BLaER1 treated with 17β-estradiol and CSF1 and Interleukin-3, amounts not matched to agents 10 nM and 100 nM (cell line): ENCODE measurements at regions not wholly inside any gene's neighbourhood (a gene's known extent, or its start where the extent isn't known, plus 50 kb on each side); places are given as distances from the start of the nearest gene placed in this dataset.

Experiments used
- H3K27ac ChIP-seq, 11 experiments: shearing (Covaris generic); formaldehyde crosslinking; 2 replicates each; pipeline ENCODE4 v1.8.1; 2022
- H3K27me3 ChIP-seq, 11 experiments: shearing (Covaris generic); formaldehyde crosslinking; 2 replicates each; pipeline ENCODE4 v1.8.1; 2022
- H3K36me3 ChIP-seq, 11 experiments: shearing (Covaris generic); formaldehyde crosslinking; 2 replicates each; pipeline ENCODE4 v1.8.1; 2022
- H3K4me1 ChIP-seq, 10 experiments: shearing (Covaris generic); formaldehyde crosslinking; 2 replicates each; pipeline ENCODE4 v1.8.1; 2022
- H3K4me2 ChIP-seq, 11 experiments: shearing (Covaris generic); formaldehyde crosslinking; 2 replicates each; pipeline ENCODE4 v1.8.1; 2022
- H3K4me3 ChIP-seq, 10 experiments: shearing (Covaris generic); formaldehyde crosslinking; 2 replicates each; pipeline ENCODE4 v1.8.1; 2022
- H3K9ac ChIP-seq, 11 experiments: shearing (Covaris generic); formaldehyde crosslinking; 2 replicates each; pipeline ENCODE4 v1.8.1; 2022
- H3K9me3 ChIP-seq, 11 experiments: shearing (Covaris generic); formaldehyde crosslinking; replicated peaks in 1 of 11; 2 replicates each; pipeline ENCODE4 v1.8.1; 2022
- H4K20me1 ChIP-seq, 11 experiments: shearing (Covaris generic); formaldehyde crosslinking; 2 replicates each; pipeline ENCODE4 v1.8.1; 2022
- Cebpa-rat ChIP-seq, 11 experiments: shearing (Covaris generic); IDR thresholded peaks; 2 replicates each; pipeline ENCODE4 v1.8.1; 2022

DNA sequence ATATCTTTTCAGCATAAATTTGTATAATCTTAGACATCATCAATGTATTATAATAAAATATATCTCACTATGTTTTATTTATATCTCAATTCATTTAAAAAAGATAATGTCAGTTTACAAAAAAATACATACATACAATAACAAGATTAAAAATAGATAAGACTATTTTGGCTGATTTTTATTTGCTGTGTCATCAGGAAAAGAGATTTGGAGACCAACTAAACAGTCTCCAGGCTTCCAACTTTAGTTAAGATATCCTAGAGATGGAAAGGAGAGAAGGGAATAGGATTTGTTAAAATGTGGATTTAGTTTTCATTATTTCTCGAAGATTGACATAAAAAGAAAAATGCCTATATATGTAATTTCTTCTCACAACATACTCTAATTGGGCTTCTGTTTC, 433.8 kb upstream of the TOM1L1 start:
- Histone ChIP-seq H3K4me2 (no peak overlapping the region), H3K27ac (no peak overlapping the region), H4K20me1 (no peaks in the 10 kb centered on the region), H3K9me3 (peaks cover 0 to 15% (median 0%) of the 10 kb centered on the region in 11 experiments; a peak in 6 of 22 replicates), H3K4me1 (no peaks in the 10 kb centered on the region), H3K9ac (no peak overlapping the region), H3K4me3 (no peak overlapping the region), H3K27me3 (no peaks in the 10 kb centered on the region), H3K36me3 (no peaks in the 10 kb centered on the region)
- no peak for TF ChIP-seq Cebpa-rat (IDR thresholded peaks at IDR 0.05)

DNA sequence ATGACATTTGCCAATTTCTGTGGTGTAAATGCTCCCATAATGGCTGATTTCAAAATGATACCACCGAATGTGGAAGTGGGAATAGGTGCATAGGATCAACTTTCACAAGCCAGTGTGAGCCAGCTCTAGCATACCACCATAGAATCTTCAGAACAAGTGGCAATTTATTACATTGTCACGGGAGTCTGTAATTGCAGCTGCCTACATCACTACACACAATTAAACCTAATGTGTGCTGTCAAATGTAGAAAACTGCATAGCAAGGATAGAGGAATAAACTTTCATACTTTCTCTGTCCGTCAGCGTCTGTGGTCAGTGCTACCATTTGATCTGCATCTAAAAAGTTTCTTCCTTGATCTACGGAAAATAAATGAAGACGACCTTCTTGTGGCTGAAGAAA, 417.8 kb upstream of the TOM1L1 start:
- no peaks in the 10 kb centered on the region for H3K36me3 ChIP-seq
- H3K9ac ChIP-seq: no peak overlapping the region
- no peaks in the 10 kb centered on the region for H4K20me1 ChIP-seq
- H3K4me3 ChIP-seq: no peak overlapping the region
- no peaks in the 10 kb centered on the region for H3K4me1 ChIP-seq
- TF ChIP-seq Cebpa-rat (IDR thresholded peaks at IDR 0.05): no peak
- no peaks in the 10 kb centered on the region for H3K27me3 ChIP-seq
- H3K4me2 ChIP-seq: no peak overlapping the region
- H3K27ac ChIP-seq: no peak overlapping the region
- H3K9me3 ChIP-seq: no peaks in the 10 kb centered on the region

DNA sequence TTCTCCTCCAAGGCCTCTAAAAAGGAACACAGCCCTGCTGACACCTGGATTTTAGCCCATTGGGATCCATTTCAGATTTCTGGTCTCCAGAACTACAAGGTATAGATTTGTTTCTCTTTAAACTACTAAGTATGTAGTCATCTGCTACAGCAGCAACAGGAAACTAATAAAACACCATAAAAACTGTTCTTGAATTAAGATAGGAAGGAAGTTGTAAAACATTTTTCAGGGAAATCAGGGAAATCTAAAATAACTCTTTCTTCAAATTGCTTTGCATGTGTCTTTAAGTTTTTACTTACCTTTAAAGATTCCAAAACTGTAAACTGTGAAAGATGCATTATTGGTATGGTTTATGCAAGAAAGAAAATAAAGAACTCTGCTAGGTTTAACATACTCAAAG, 407.0 kb upstream of the TOM1L1 start:
- Histone ChIP-seq H3K27me3 (no peaks in the 10 kb centered on the region), H3K36me3 (no peaks in the 10 kb centered on the region), H3K4me3 (no peak overlapping the region), H4K20me1 (no peaks in the 10 kb centered on the region), H3K9ac (no peak overlapping the region), H3K4me1 (peaks cover 0 to 3% (median 0%) of the 10 kb centered on the region in 10 experiments; a peak in 1 of 20 replicates), H3K27ac (no peak overlapping the region), H3K4me2 (no peak overlapping the region), H3K9me3 (no peaks in the 10 kb centered on the region)
- TF ChIP-seq Cebpa-rat (IDR thresholded peaks at IDR 0.05): no peak

DNA sequence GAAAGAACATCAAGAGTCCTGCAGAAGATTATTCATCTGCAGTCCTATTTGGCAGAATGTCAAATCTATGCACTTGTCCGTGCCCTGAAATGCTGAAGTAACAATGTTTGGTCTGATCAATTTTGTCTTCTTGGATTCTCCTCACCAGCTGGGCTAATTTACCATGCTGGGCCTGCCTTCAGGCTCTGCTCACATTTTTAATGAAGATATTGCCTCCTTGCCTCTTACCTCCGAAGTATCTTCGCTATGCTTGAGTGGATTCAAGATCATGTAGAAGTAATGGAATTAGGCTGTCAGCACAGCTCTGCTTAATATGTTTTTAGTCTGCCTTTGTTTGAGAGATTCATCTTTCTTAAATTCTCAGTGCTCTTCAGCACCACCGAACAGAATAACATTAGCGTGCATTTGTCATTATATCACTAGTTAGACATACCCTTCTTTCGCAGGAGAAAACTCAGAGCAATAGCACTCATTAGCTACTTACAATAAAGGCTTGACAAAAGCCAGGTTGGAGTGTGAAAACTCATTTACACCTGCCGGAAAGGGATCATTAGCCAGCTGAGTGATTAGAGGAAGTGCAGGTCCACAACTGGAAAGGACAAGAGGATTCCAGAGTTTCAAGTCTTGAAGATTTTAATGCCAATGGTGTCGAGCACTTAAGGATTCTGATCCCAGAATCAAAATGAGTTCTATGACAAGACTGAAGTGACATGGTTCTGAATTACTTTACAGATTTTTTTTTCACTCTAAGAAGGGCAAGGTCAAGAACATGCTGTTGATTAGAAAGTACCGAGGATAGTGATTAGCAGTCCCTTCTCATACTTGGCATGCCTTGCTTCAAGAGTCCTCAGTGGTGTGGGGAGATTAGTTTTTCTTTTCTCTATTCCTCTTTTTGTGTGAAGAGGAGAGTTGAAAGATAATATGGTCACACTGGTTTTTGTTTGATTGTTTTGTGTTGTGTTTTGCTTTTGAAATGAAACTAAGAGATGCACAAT, 405.6 kb upstream of the TOM1L1 start:
- Histone ChIP-seq H3K27ac (no peak overlapping the region), H3K9ac (no peak overlapping the region), H3K4me3 (no peak overlapping the region), H3K4me2 (no peak overlapping the region), H4K20me1 (no peaks in the 10 kb centered on the region), H3K4me1 (no peaks in the 10 kb centered on the region), H3K9me3 (no peaks in the 10 kb centered on the region), H3K27me3 (no peaks in the 10 kb centered on the region), H3K36me3 (no peaks in the 10 kb centered on the region)
- no peak for TF ChIP-seq Cebpa-rat (IDR thresholded peaks at IDR 0.05)

DNA sequence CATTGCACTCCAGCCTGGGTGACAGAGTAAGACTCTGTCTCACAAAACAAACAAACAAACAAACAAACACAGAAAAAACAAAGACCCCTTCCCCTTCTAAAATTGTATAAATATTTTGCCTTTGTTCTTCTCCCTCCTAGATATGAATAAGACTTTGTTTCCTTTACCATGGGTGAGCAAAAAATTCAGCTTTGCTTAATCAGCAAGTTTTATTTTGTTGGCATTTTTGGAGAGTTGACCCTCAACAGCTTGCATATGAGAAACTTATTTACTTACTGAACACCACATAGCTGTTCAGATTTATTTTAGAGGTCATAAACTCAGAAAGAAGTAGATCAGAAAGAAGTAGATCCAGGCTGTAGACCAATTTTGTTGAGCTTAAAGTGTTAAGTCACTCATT, 395.2 kb upstream of the TOM1L1 start:
- H3K9ac ChIP-seq: no peak overlapping the region
- H3K4me1 ChIP-seq: no peaks in the 10 kb centered on the region
- H3K4me3 ChIP-seq: no peak overlapping the region
- H3K36me3 ChIP-seq: no peaks in the 10 kb centered on the region
- no peaks in the 10 kb centered on the region for H3K27me3 ChIP-seq
- no peak for TF ChIP-seq Cebpa-rat (IDR thresholded peaks at IDR 0.05)
- no peak overlapping the region for H3K27ac ChIP-seq
- H4K20me1 ChIP-seq: no peaks in the 10 kb centered on the region
- H3K9me3 ChIP-seq: no peaks in the 10 kb centered on the region
- H3K4me2 ChIP-seq: no peak overlapping the region

DNA sequence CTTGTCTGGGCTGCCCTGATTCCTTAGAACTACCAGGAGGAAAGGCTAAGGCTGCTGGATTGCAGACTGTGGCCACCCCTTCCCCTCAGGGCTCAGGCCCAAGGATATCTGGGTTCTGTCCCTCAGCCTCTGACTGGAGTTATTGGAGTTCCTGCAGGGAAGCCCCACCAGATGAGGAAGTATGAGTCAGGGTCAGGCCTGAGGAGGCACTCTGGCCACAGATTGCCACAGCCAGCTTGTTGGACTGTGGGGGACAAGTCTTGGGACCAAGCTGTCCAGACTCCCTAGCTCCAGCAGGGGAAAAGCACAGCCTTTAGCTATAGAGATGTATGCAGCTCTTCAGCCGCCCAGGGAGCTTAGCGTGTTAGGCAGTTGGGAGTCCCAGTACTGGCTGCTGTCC, 381.9 kb upstream of the TOM1L1 start:
- no peaks in the 10 kb centered on the region for H3K27me3 ChIP-seq
- no peak overlapping the region for H3K27ac ChIP-seq
- 0 out of 22 replicates have a peak, but pooled peaks cover 0 to 9% (median 0%) of the 10 kb centered on the region in 11 experiments for H3K9me3 ChIP-seq
- peaks cover 0 to 7% (median 0%) of the 10 kb centered on the region in 10 experiments; a peak in 1 of 20 replicates for H3K4me1 ChIP-seq
- H3K4me3 ChIP-seq: no peak overlapping the region
- no peak for TF ChIP-seq Cebpa-rat (IDR thresholded peaks at IDR 0.05)
- H3K4me2 ChIP-seq: peak overlapping the region in 1 of 11 experiments; percentile 38; a peak in 1 of 22 replicates
- H4K20me1 ChIP-seq: no peaks in the 10 kb centered on the region
- no peak overlapping the region for H3K9ac ChIP-seq
- no peaks in the 10 kb centered on the region for H3K36me3 ChIP-seq

DNA sequence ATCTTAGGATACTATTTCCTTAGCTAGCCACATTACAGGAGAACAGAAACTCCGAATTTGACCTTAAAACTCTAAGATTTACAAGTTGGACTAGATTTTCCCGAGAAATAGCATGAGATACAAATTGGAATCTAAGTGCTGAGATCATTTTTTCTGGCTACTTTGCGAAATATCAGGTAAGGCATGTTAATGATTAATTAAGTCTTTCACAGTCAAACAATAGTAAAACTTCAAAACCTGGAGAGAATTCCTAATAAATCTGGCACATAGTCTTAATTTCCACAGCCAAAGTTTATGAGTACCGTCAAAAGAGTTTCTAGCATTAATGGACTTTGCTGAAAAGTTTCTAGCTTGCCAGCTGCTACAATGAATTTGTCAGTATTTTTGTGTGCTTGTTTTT, 379.5 kb upstream of the TOM1L1 start:
- Histone ChIP-seq H3K36me3 (no peaks in the 10 kb centered on the region), H3K4me2 (no peak overlapping the region), H4K20me1 (no peaks in the 10 kb centered on the region), H3K4me3 (no peak overlapping the region), H3K9me3 (0 out of 22 replicates have a peak, but pooled peaks cover 0 to 9% (median 0%) of the 10 kb centered on the region in 11 experiments), H3K27ac (no peak overlapping the region), H3K4me1 (peaks cover 0 to 7% (median 0%) of the 10 kb centered on the region in 10 experiments; a peak in 1 of 20 replicates), H3K9ac (no peak overlapping the region), H3K27me3 (no peaks in the 10 kb centered on the region)
- no peak for TF ChIP-seq Cebpa-rat (IDR thresholded peaks at IDR 0.05)

DNA sequence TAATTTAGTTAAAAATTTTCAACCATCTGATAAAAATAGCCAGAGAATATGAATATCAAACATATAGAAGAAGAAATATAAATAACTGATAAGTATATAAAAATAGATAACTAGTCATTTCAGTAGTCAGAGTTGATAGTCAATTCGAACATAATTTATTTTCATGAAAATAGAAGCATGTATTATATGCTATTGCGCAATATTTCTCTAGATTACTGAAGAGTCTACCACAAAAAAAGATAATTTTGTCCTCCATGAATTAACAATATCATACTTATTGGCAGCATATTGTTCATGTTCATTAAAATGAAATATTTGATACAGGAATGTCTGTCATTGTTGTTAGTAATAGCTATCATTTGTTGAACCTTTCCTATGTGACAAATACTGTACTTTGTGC, 376.2 kb upstream of the TOM1L1 start:
- Histone ChIP-seq H3K4me2 (no peak overlapping the region), H3K9me3 (no peaks in the 10 kb centered on the region)

DNA sequence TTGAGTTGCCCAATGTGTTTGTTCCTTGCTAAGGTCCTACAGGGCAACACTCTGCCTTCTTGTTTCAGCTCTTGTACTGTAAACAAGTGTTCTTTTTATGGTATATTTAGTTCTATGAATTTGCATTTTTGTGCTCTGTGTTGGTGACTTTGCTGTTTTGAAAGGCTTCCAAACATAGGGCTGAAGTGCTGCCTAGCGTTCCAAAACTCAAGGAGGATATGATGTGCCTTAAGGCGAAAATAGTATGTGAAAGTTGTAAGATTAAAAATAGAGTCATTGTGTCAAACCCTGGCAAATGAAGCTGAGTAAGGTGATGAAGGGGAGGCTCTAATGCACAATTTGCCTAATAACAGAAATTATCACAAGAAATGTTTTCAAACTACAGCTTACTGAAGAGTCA, 372.7 kb upstream of the TOM1L1 start:
- Histone ChIP-seq H3K9me3 (no peaks in the 10 kb centered on the region), H3K27me3 (no peaks in the 10 kb centered on the region), H4K20me1 (no peaks in the 10 kb centered on the region), H3K27ac (no peak overlapping the region), H3K4me1 (no peaks in the 10 kb centered on the region), H3K4me3 (no peak overlapping the region), H3K9ac (no peak overlapping the region), H3K4me2 (no peak overlapping the region), H3K36me3 (no peaks in the 10 kb centered on the region)
- no peak for TF ChIP-seq Cebpa-rat (IDR thresholded peaks at IDR 0.05)

More for the DNA sequence above, 376.2 kb upstream of the TOM1L1 start:
- peak in 3 of 11 experiments; percentile 34 to 87 (median 45); a peak in 4 of 22 replicates for TF ChIP-seq Cebpa-rat (IDR thresholded peaks at IDR 0.05)
- H3K9ac ChIP-seq: no peak overlapping the region
- H4K20me1 ChIP-seq: no peaks in the 10 kb centered on the region
- no peaks in the 10 kb centered on the region for H3K4me1 ChIP-seq
- H3K4me3 ChIP-seq: no peak overlapping the region
- no peak overlapping the region for H3K27ac ChIP-seq
- H3K36me3 ChIP-seq: no peaks in the 10 kb centered on the region
- H3K27me3 ChIP-seq: no peaks in the 10 kb centered on the region

DNA sequence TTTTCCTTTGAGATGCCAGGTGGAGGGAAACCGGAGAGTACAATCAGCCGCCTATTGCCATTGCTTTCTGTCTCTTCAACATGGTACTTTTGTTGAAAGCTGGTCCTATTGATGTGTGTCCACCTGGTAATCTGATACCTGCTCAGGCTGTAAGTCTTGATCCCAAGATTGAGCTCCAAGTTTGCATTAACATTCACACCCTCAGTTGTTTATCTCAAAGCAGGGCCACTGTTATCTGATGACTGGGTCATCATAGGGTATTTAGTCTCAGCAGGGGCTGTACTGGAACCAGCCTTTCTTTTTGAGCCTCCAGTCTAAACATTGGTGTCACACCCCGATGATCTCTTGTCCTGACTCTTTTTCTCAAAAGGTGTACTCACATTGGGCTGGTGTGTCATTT, 370.3 kb upstream of the TOM1L1 start:
- Histone ChIP-seq H3K27ac (no peak overlapping the region), H3K4me2 (no peak overlapping the region)
- TF ChIP-seq Cebpa-rat (IDR thresholded peaks at IDR 0.05): no peak

More for the DNA sequence above, 370.3 kb upstream of the TOM1L1 start:
- no peak overlapping the region for H3K4me3 ChIP-seq
- H3K9ac ChIP-seq: no peak overlapping the region
- H3K9me3 ChIP-seq: no peaks in the 10 kb centered on the region
- H4K20me1 ChIP-seq: no peaks in the 10 kb centered on the region
- H3K4me1 ChIP-seq: no peaks in the 10 kb centered on the region
- H3K36me3 ChIP-seq: no peaks in the 10 kb centered on the region
- H3K27me3 ChIP-seq: no peaks in the 10 kb centered on the region
